Heart left ventricle (tissue), 16 donors: ENCODE measurements at regions not wholly inside any gene's neighbourhood (a gene's known extent, or its start where the extent isn't known, plus 50 kb on each side); places are given as distances from the start of the nearest gene placed in this dataset.
"Not testable (repeated sequence)": the region's sequence is repeated elsewhere in the genome, so short reads cannot be mapped to it uniquely, and the experiment has no call there.

ENCODE experiments used
- ATAC-seq, 4 donors: fragments of 200-7000 bp; cut with Tn5 transposase; one replicate each; pipeline ENCODE4 v1.9.1; 2020 to 2022; ENCODE audit warnings: moderate library complexity in 4 of 4, mild to moderate bottlenecking in 3 of 4, moderate number of reproducible peaks in 1 of 4
- DNase-seq, 5 donors: peaks; one replicate each; pipeline ENCODE4 v3.0.0-alpha.2; 2020
- H3K27ac ChIP-seq, 12 donors: fragments of 200-600 bp; sonication (generic) in 4 of 12; one replicate each; pipeline versions ENCODE4 v1.5.0 to v1.8.0; 2016 to 2022; ENCODE audit warnings: mild to moderate bottlenecking in 2 of 12
- H3K27me3 ChIP-seq, 9 donors: fragments of 200-600 bp; sonication (generic) in 2 of 9; one replicate each; pipeline versions ENCODE4 v1.5.1 to v1.8.0; 2016 to 2022; ENCODE audit warnings: mild to moderate bottlenecking in 3 of 9
- H3K36me3 ChIP-seq, 9 donors: fragments of 200-600 bp; sonication (generic) in 2 of 9; one replicate each; pipeline versions ENCODE4 v1.5.0 to v1.8.0; 2018 to 2022; ENCODE audit warnings: mild to moderate bottlenecking in 2 of 9
- H3K4me1 ChIP-seq, 12 donors: fragments of 200-600 bp; sonication (generic) in 4 of 12; one replicate each; pipeline versions ENCODE4 v1.5.0 to v1.8.0; 2016 to 2022; ENCODE audit warnings: mild to moderate bottlenecking in 3 of 12
- H3K4me3 ChIP-seq, 12 donors: fragments of 200-600 bp; sonication (generic) in 4 of 12; one replicate each; pipeline versions ENCODE4 v1.5.0 to v1.8.0; 2017 to 2022; ENCODE audit warnings: mild to moderate bottlenecking in 9 of 12, moderate library complexity in 4 of 12
- H3K9me3 ChIP-seq, 12 donors: fragments of 200-600 bp; sonication (generic) in 4 of 12; one replicate each; pipeline versions ENCODE4 v1.5.0 to v1.8.0; 2016 to 2022; ENCODE audit warnings: mild to moderate bottlenecking in 1 of 12
- POLR2A ChIP-seq, 2 donors: fragments of 450-650 bp; IDR thresholded peaks; one replicate each; pipeline ENCODE4 v1.6.1; 2017; ENCODE audit warnings: antibody characterized with exemption in 2 of 2, mild to moderate bottlenecking in 2 of 2, moderate library complexity in 2 of 2
- WGBS, 4 donors: extraction: QIAGEN DNeasy Blood & Tissue Kit in 2 of 4; methylation state at CpG; one replicate each; pipeline versions ENCODE4 v1.1.5 to v1.1.7; 2013 to 2018; 5-methylcytosine and 5-hydroxymethylcytosine counted together
- intact Hi-C, 10 donors: fragments of 100-400 bp; cut with DNase I; formaldehyde crosslinking; loops; one replicate each; pipeline versions ENCODE4 v1.11.1 to v1.14.2; 2022
- TF ChIP-seq, protein P1 (sequence below), 12 donors: fragments of 200-600 bp; sonication (generic) in 4 of 12; IDR thresholded peaks; one replicate each; pipeline versions ENCODE4 v1.5.0 to v1.8.0; 2018 to 2022; ENCODE audit warnings: antibody characterized with exemption in 12 of 12, mild to moderate bottlenecking in 5 of 12
- donor health status: ischemic (EF 13 %, LVEDD 7.1; RV severe dilation, severe dysfunction).
- donor health status: healthy with polysubstance abuse.
- donor health status: DM: no; HTN: yes; CAD: no.
- donor health status: DM: no; HTN: no; CAD: no.
- donor health status: ischemic (EF 25% LVEDD 6.9; RV normal size, moderate dysfunction).
- donor health status: ischemic (EF 25% LVEDD 5.7; RV mildly dilated, moderate dysfunction).
- donor health status: healthy.
- donor health status: DM: yes; HTN: yes; CAD: no.
- donor health status: ischemic (EF 35%, LVEDD 5.7; RV mildly dilated, moderate dysfunction).
- donor health status: nonischemic (EF 11% LVEDD 7.7; RV severe dilation, severe dysfunction).
- donor health status: DM: yes; HTN: yes; CAD: no.
- donor health status: PGD.
- donor health status: ischemic (EF 29% LVEDD 5.4; RV normal size, mild dysfunction).
- donor health status: nonischemic (EF 23%, LVEDD 6.1; RV moderate dilation, normal function).

DNA sequence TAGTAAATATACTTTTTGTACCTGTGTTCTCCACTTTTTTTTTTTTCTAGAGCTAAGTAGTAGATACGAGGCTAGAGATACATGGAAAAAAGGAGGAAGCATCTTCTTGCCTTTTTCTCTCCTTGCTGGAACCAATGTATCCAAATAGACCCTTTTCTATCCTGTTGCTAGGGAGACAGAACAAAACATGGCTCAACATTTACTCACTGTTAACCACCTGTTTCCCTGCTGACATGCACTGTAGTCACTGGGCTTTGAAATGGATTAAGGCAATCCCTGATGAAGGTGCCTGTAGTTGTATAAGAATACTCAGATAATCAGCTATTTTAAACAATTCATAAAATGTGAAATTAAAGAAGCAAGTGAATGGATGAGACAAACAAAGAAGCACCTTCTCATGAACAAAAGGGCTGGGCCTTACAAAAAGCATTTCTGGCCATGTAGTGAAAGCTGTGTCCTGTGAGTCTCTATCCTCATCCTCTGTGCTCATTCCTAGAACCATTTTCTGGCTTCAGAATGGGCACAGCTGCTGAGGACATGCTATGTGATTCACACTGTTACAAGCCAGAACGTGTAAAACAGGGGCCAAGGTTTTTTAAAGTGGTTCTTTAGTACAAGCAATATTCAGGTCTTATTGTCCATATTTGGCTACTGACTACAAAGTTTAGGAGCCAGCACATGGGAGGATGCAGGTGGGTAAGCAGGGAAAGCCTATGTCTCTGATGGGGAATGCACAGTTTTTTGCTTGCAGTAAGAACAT lies 100.4 kb upstream of the NDN start:
- DNase-seq (no peak), ATAC-seq (no peak)
- Histone ChIP-seq H3K36me3 (no peaks in the 10 kb centered on the region), H3K27me3 (no peaks in the 10 kb centered on the region), H3K27ac (no peak overlapping the region), H3K4me1 (no peaks in the 10 kb centered on the region), H3K4me3 (no peak overlapping the region), H3K9me3 (no peaks in the 10 kb centered on the region)
- intact Hi-C loops, result no loop called here
- TF ChIP-seq, protein P1, sequence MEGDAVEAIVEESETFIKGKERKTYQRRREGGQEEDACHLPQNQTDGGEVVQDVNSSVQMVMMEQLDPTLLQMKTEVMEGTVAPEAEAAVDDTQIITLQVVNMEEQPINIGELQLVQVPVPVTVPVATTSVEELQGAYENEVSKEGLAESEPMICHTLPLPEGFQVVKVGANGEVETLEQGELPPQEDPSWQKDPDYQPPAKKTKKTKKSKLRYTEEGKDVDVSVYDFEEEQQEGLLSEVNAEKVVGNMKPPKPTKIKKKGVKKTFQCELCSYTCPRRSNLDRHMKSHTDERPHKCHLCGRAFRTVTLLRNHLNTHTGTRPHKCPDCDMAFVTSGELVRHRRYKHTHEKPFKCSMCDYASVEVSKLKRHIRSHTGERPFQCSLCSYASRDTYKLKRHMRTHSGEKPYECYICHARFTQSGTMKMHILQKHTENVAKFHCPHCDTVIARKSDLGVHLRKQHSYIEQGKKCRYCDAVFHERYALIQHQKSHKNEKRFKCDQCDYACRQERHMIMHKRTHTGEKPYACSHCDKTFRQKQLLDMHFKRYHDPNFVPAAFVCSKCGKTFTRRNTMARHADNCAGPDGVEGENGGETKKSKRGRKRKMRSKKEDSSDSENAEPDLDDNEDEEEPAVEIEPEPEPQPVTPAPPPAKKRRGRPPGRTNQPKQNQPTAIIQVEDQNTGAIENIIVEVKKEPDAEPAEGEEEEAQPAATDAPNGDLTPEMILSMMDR (IDR thresholded peaks at IDR 0.05), result no peak
- TF ChIP-seq POLR2A (IDR thresholded peaks at IDR 0.05), result no peak
- 18 to 28% (median 22%) methylated on average over 2 of the region's 2 CpGs for WGBS, 4 donors

DNA sequence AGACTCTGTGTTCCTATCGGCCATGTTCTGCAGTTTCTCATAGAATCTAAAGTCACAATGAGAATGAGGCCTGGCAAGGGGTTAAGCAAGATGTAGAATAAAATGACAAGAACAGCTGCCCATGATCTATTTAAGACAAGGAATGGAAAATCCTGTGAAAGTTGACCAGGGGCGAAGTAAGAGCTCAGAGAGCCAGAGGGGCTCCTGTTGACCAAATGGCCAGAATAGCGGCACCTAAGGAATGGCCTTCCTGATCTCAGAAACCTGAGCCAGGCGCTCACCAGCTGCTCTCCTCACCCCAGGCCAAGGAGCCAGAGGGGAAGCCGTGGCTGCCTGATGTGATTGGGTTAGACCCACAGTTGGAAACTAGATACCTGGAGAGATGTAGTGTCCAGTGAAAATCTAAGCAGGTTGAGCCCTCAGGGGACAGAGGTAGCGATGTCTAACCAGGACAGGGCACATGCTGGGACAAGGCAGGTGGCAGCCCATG lies 106.1 kb upstream of the NDN start:
- ATAC-seq (no peak), DNase-seq (no peak)
- intact Hi-C loops, result no loop called here
- no peak for TF ChIP-seq POLR2A (IDR thresholded peaks at IDR 0.05)
- TF ChIP-seq, protein P1 (IDR thresholded peaks at IDR 0.05), result no peak
- H3K36me3 ChIP-seq, result no peaks in the 10 kb centered on the region
- no peak overlapping the region for H3K27ac ChIP-seq
- no peaks in the 10 kb centered on the region for H3K4me1 ChIP-seq
- no peaks in the 10 kb centered on the region for H3K9me3 ChIP-seq
- H3K27me3 ChIP-seq, result no peaks in the 10 kb centered on the region
- H3K4me3 ChIP-seq, result no peak overlapping the region
- WGBS, 4 donors, result 64 to 74% (median 70%) methylated on average over 6 of the region's 6 CpGs

DNA sequence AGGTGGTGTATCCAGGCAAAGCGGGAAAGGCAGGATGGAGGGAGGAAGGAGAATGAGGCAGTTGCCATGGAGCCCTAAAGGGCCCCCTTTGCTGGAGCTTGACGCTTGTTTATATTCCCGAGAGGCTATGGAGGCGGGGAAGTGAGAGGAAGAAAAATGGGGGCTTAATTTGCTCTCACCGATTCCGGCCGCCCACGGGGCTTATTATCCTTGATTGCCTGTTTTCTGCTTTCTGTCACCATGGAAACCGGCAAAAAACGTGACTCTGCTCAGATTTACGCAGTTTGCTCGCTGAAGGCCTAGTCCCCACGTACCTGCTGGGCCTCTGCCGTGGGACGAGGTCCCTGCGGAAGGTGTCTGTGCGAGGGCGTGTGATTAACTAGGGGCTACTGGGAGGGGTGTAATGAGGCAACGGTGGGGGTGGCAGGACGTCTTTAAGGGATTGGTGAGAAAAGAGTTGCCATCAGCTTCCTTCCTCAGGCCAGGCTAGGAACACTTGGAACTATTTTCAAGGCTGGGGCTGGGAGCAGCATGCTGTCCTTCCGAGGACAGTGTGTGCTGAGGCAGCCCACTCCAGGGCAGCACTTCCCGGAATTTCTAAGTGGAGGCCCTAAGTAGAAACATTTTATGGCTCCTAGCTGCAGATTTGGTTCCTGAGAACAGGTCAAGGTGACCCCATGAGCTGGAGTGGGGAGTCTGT lies 110.8 kb upstream of the NDN start:
- H3K4me1 ChIP-seq, result no peaks in the 10 kb centered on the region
- TF ChIP-seq POLR2A (IDR thresholded peaks at IDR 0.05), result no peak
- TF ChIP-seq, protein P1 (IDR thresholded peaks at IDR 0.05), result no peak
- no peaks in the 10 kb centered on the region for H3K36me3 ChIP-seq
- DNase-seq (no peak), ATAC-seq (no peak)
- WGBS, 4 donors, result 61 to 70% (median 69%) methylated on average over 22 of the region's 22 CpGs
- H3K27ac ChIP-seq, result no peak overlapping the region
- no peaks in the 10 kb centered on the region for H3K27me3 ChIP-seq
- no peaks in the 10 kb centered on the region for H3K9me3 ChIP-seq
- intact Hi-C loops, result loop anchor here in 1 of 10 donors (5.0 kb wide), 1 partner anchor 129 kb away; no protein-coding TSS in a partner anchor
- no peak overlapping the region for H3K4me3 ChIP-seq

DNA sequence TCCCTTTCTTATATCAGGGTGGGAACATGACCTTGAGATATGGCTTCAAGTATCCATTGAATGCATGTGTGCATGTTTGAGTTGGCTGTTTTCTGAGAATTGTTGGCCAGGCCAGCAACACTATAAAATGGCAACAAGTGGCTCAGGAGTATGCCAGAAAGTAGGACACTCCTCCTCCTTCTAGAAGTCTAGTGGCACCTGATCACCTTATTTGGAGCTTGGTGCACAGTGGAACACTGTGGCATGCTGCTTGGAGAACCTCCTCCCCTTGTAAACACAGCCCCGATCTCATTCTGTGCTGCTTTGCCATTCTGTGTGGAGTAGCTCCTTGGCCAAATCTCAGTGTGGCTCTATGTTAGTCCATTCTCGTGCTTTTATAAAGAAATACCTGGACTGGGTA lies 114.8 kb upstream of the NDN start:
- Histone ChIP-seq H3K4me1 (no peaks in the 10 kb centered on the region), H3K36me3 (no peaks in the 10 kb centered on the region), H3K27me3 (no peaks in the 10 kb centered on the region), H3K4me3 (no peak overlapping the region), H3K9me3 (no peaks in the 10 kb centered on the region), H3K27ac (no peak overlapping the region)
- ATAC-seq (no peak), DNase-seq (no peak)
- TF ChIP-seq POLR2A (IDR thresholded peaks at IDR 0.05), result no peak
- TF ChIP-seq, protein P1 (IDR thresholded peaks at IDR 0.05), result no peak
- intact Hi-C loops, result no loop called here
- WGBS, 4 donors, result 60 to 94% (median 68%) methylated on average over 2 of the region's 2 CpGs

DNA sequence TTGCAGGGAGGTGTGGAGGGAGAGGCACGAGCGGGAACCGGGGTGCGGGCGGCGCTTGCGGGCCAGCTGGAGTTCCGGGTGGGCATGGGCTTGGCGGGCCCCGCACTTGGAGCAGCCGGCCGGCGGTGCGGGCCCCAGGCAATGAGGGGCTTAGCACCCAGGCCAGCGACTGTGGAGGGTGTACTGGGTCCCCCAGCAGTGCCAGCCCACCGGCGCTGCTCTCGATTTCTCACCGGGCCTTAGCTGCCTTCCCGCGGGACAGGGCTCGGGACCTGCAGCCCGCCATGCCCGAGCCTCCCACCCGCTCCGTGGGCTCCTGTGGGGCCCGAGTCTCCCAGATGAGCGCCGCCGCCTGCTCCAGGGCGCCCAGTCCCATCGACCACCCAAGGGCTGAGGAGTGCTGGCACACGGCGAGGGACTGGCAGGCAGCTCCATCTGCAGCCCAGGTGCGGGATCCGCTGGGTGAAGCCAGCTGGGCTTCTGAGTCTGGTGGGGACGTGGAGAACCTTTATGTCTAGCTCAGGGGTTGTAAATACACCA lies 115.9 kb upstream of the NDN start:
- H3K4me3 ChIP-seq, ATAC-seq, H3K9me3 ChIP-seq, H3K36me3 ChIP-seq, H3K4me1 ChIP-seq, intact Hi-C loops, DNase-seq, H3K27ac ChIP-seq, H3K27me3 ChIP-seq: not testable (repeated sequence)
- 81 to 89% (median 86%) methylated on average over 24 to 37 of the region's 37 CpGs; no CpG with 5 or more reads in 1 of the 4 donors for WGBS, 4 donors
